ENCODE measurements at regions not wholly inside any gene's neighbourhood (a gene's known extent, or its start where the extent isn't known, plus 50 kb on each side); places are given as distances from the start of the nearest gene placed in this dataset.

- no peak for TF ChIP-seq CTCF (IDR thresholded peaks at IDR 0.05; ENCODE audit: low read depth, low read length)
- no peak overlapping the region for H3K4me3 ChIP-seq (replicated peaks in 1 of 2; ENCODE audit: low read depth in 2 of 2, low read length in 2 of 2)
- no peak for DNase-seq (ENCODE audit: low read depth in 2 of 2)
Measured at GRCh38 chrX:23559975-23560374, 107.3 kb upstream of the PRDX4 start.

GRCh38 chrX:23570674-23571343 lies 96.5 kb upstream of the PRDX4 start:
- DNase-seq (ENCODE audit: low read depth in 2 of 2) = no peak
- no peak overlapping the region for H3K4me3 ChIP-seq (replicated peaks in 1 of 2; ENCODE audit: low read depth in 2 of 2, low read length in 2 of 2)
- TF ChIP-seq CTCF (IDR thresholded peaks at IDR 0.05; ENCODE audit: low read depth, low read length) = no peak

GRCh38 chrX:23575281-23575680 lies 92.0 kb upstream of the PRDX4 start:
- no peak overlapping the region for H3K4me3 ChIP-seq (replicated peaks in 1 of 2; ENCODE audit: low read depth in 2 of 2, low read length in 2 of 2)
- DNase-seq (ENCODE audit: low read depth in 2 of 2) = peak in 1 of 2 donors; percentile 11
- TF ChIP-seq CTCF (IDR thresholded peaks at IDR 0.05; ENCODE audit: low read depth, low read length) = no peak

GRCh38 chrX:23578079-23578478 lies 89.2 kb upstream of the PRDX4 start:
- no peak overlapping the region for H3K4me3 ChIP-seq (replicated peaks in 1 of 2; ENCODE audit: low read depth in 2 of 2, low read length in 2 of 2)
- TF ChIP-seq CTCF (IDR thresholded peaks at IDR 0.05; ENCODE audit: low read depth, low read length) = no peak
- peak; percentile 13 to 38 for DNase-seq (ENCODE audit: low read depth in 2 of 2)

GRCh38 chrX:23589496-23589895 lies 77.8 kb upstream of the PRDX4 start:
- TF ChIP-seq CTCF (IDR thresholded peaks at IDR 0.05; ENCODE audit: low read depth, low read length) = no peak
- DNase-seq (ENCODE audit: low read depth in 2 of 2) = no peak
- H3K4me3 ChIP-seq (replicated peaks in 1 of 2; ENCODE audit: low read depth in 2 of 2, low read length in 2 of 2) = no peak overlapping the region

GRCh38 chrX:23592741-23593140 lies 74.6 kb upstream of the PRDX4 start:
- no peak for TF ChIP-seq CTCF (IDR thresholded peaks at IDR 0.05; ENCODE audit: low read depth, low read length)
- no peak overlapping the region for H3K4me3 ChIP-seq (replicated peaks in 1 of 2; ENCODE audit: low read depth in 2 of 2, low read length in 2 of 2)
- no peak for DNase-seq (ENCODE audit: low read depth in 2 of 2)

GRCh38 chrX:23598575-23598974 lies 68.7 kb upstream of the PRDX4 start:
- H3K4me3 ChIP-seq (replicated peaks in 1 of 2; ENCODE audit: low read depth in 2 of 2, low read length in 2 of 2) = no peak overlapping the region
- no peak for DNase-seq (ENCODE audit: low read depth in 2 of 2)
- TF ChIP-seq CTCF (IDR thresholded peaks at IDR 0.05; ENCODE audit: low read depth, low read length) = no peak

All from cardiac fibroblast (primary cell).